GM18507 (cell line): ENCODE measurements at regions not wholly inside any gene's neighbourhood (a gene's known extent, or its start where the extent isn't known, plus 50 kb on each side); places are given as distances from the start of the nearest gene placed in this dataset.

ENCODE experiments used
- DNase-seq: peaks from one replicate; pipeline ENCODE4 v3.0.0; 2011; ENCODE audit warnings: low read depth; ENCODE audit not compliant: insufficient read length; ENCODE audit errors: extremely low spot score
- FAIRE-seq: peaks from 2 replicates; lab custom pipeline; 2011; peaks lifted over from hg19 to GRCh38; lab: Jason Lieb, UNC

GRCh38 chr1:84759756-84760155, 69.5 kb upstream of the SSX2IP start:
- no peak for DNase-seq
- FAIRE-seq, result no peak

- DNase-seq, result no peak
- FAIRE-seq, result no peak
Observed at GRCh38 chr1:84758968-84759491, 68.8 kb upstream of the SSX2IP start.

DNA sequence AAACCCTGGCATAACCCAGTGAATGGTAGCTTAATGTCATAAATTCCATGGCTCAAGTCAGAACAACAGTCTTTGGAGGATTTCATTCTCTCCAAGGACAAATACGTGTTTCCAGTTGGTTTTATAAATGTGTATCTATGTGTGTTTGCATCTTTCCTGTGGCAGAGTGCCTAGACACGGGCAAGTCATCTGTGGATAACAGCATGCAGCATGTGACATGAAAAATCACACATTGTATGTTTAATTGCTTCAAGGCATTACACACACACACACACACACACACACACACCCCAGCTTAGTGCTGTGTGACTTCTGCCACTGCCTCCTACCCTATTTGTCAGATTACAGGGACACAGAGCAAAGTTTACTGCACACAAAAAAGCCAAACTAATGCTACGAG, 68.2 kb upstream of the SSX2IP start:
- DNase-seq (no peak), FAIRE-seq (no peak)

GRCh38 chr1:84757301-84757700, 67.0 kb upstream of the SSX2IP start:
- DNase-seq (no peak), FAIRE-seq (no peak)

DNA sequence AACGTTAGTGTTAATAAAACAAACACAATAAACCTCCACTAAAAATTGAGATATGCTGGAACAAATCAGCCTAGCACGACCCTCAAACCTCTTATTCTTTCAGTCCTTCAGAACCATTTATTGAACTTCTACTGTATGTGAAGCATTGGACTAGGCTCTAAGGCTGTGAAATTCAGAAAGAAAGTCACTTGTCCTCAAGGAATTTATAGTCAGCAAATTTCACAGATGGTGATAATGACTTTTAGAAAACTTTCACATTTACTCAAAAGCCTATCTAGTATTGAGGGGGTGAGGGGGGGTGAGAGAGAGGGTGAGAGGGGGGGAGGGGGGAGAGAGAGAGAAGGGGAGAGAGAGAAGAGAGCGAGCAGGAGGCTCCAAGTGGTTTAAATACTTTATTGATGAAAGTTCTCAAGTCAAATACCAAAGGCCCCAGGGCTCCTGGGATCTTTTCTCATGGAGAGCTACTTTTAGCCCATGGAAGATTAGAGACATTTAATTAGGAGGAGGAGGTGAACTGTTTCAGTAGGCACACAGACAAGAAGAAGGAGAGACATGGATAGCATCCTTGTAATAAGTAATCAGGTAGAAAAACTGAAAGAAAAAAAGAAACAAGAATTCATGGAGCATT, 66.3 kb upstream of the SSX2IP start:
- DNase-seq, result no peak
- FAIRE-seq, result no peak

DNA sequence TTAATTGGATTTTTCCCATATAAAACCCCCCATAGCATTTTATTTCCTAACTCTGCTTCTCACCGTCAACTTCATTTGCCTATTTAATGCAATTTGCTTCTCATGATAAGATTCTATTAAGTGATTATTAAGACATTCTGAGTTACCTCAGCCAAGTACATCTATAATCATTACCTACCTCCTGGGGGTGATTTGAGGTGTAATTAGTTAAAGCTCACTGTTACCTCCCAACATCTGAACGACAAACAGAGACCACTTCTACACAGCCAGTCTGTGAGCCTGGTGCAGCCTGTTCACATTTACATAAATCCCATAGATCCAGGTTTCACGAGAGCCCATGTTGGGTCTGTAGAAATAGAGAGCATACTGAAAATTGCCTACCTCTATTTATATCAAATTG, 65.7 kb upstream of the SSX2IP start:
- FAIRE-seq (no peak), DNase-seq (no peak)

- DNase-seq (no peak), FAIRE-seq (no peak)
Observed at GRCh38 chr1:84755216-84755615, 65.0 kb upstream of the SSX2IP start.

- DNase-seq (no peak), FAIRE-seq (no peak)
Observed at GRCh38 chr1:84754386-84754703, 64.1 kb upstream of the SSX2IP start.

GRCh38 chr1:84753516-84754385, 63.5 kb upstream of the SSX2IP start:
- peak; percentile 71 for FAIRE-seq
- DNase-seq, result peak; percentile 28

DNA sequence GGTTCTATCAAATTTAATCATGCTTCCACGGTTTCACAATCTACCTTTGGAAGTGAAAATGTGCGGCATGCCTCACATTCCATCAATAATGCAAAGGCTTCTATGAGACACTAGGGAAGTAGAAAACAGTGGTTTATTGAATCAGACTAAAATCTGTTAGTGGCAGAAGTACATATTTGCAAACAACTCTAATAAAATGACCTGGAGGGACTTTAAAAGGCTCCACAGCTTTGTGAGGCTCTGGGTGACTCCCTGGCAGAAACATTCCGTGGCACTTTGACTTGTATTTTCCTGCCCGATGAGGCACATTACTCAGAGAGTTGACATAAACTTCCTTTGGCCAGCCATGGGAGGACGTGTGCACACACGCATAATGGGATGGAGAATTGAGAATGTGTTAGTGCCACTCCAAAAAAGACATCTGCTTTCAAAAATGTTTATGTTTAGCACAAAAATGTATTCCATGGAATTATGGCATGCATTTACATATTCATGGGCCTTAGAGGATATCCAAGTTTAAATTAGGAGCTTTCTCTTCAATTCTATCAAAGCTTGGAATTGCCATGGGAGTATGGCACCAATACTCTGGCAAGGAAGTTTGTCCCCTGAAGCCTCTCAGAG, 60.0 kb upstream of the SSX2IP start:
- FAIRE-seq (no peak), DNase-seq (no peak)

DNA sequence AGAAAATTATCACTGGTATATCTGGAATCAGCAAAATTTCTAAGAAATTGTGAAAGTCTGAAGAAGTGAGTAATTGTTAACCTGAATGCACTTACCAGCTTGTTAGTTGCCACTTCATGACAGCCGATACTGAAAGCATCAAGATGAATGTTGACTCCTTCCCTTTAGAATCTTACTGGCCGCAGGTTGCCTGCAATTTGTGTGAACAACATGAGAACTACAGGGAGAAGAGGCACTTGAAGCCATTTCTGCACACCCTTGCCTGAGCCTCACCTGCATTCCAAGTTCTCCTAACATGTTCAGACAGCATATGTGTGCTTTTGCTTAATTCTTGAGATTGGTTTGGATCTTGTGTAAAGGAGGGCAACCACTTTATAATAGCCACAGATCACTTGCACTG, 59.2 kb upstream of the SSX2IP start:
- no peak for DNase-seq
- no peak for FAIRE-seq

DNA sequence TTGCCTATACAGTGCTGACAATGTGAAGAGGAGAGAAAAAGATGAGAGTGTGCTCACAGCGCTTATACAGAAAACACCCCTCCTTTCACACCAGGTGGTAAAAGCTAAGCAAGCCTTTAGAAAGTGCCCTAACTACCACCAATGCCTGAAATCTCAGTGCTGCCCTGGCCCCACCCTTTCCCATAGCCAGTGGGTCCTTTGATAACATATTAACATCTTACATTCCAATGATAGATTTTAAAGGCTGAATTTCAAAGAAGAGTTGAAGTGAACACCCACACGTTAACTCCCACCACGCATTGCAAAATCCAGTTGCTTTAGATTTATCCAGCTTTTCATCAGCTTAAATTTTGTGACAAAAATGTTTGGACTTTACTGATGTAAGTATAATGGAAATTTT, 58.1 kb upstream of the SSX2IP start:
- DNase-seq (no peak), FAIRE-seq (no peak)

GRCh38 chr1:84745857-84746256, 55.6 kb upstream of the SSX2IP start:
- no peak for DNase-seq
- no peak for FAIRE-seq

DNA sequence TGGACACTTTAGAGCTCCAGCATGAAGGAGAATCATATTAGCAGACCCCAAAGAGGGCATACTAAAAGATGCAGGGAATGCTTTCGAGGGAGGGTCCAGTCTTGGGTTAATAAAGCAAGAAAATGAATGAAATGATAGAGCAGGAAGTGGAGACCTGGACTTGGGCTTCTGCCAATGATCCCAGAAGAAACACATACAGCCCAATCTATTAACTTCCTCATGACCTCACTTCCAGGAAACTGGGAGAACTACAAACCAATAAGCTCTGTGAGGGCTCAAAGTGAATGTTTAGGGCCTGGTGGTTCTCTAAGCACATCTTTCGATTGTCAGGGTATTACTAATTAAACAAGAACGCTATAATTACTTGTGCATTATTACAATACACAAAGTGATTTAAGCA, 53.6 kb upstream of the SSX2IP start:
- DNase-seq (no peak), FAIRE-seq (no peak)

- no peak for DNase-seq
- no peak for FAIRE-seq
Observed at GRCh38 chr1:84742653-84743052, 52.4 kb upstream of the SSX2IP start.

- DNase-seq (no peak), FAIRE-seq (no peak)
Observed at GRCh38 chr1:84740050-84740714, 49.9 kb upstream of the SSX2IP start.
